Mesendoderm (in vitro differentiated cells): ENCODE measurements at regions not wholly inside any gene's neighbourhood (a gene's known extent, or its start where the extent isn't known, plus 50 kb on each side); places are given as distances from the start of the nearest gene placed in this dataset.

Source experiments
- DNase-seq: peaks from one replicate; pipeline ENCODE4 v3.0.0; 2013
- H2AK5ac ChIP-seq: 2 replicates; pipeline ENCODE4 v1.6.1; 2013; ENCODE audit warnings: low read length, inconsistent platforms
- H2BK120ac ChIP-seq: 2 replicates; pipeline ENCODE4 v1.6.1; 2013; ENCODE audit warnings: low read depth, mild to moderate bottlenecking, low read length, moderate library complexity, mixed read lengths
- H2BK15ac ChIP-seq: replicated peaks from 2 replicates; pipeline ENCODE4 v1.6.1; 2013; ENCODE audit warnings: low read depth, mild to moderate bottlenecking, moderate library complexity
- H2BK5ac ChIP-seq: 2 replicates; pipeline ENCODE4 v1.6.1; 2013; ENCODE audit warnings: low read length, inconsistent platforms
- H3K18ac ChIP-seq: 2 replicates; pipeline ENCODE4 v1.6.1; 2013; ENCODE audit warnings: mild to moderate bottlenecking, low read length, mixed read lengths
- H3K23ac ChIP-seq: one replicate; pipeline ENCODE4 v1.6.1; 2013; ENCODE audit warnings: low read length
- H3K27ac ChIP-seq: 2 replicates; pipeline ENCODE4 v1.5.1; 2013; ENCODE audit warnings: low read depth, mild to moderate bottlenecking, inconsistent platforms, low read length, moderate library complexity
- H3K27me3 ChIP-seq: 2 replicates; pipeline ENCODE4 v1.6.1; 2013; ENCODE audit warnings: low read length, control low read depth, mild to moderate bottlenecking, inconsistent platforms; ENCODE audit not compliant: insufficient read depth, poor library complexity
- H3K36me3 ChIP-seq: 2 replicates; pipeline ENCODE4 v1.6.1; 2013; ENCODE audit warnings: low read length, inconsistent platforms; ENCODE audit not compliant: control insufficient read depth, insufficient read depth
- H3K4ac ChIP-seq: one replicate; pipeline ENCODE4 v1.6.1; 2013; ENCODE audit warnings: low read depth, mild to moderate bottlenecking, low read length, moderate library complexity
- H3K4me1 ChIP-seq: 2 replicates; pipeline ENCODE4 v1.6.1; 2013; ENCODE audit warnings: low read depth, low read length, inconsistent platforms; ENCODE audit not compliant: control insufficient read depth
- H3K4me2 ChIP-seq: 2 replicates; pipeline ENCODE4 v1.6.1; 2013; ENCODE audit warnings: low read length
- H3K4me3 ChIP-seq: 2 replicates; pipeline ENCODE4 v1.5.1; 2013; ENCODE audit warnings: mild to moderate bottlenecking, low read length
- H3K56ac ChIP-seq: one replicate; pipeline ENCODE4 v1.6.1; 2013; ENCODE audit warnings: low read length
- H3K79me1 ChIP-seq: 2 replicates; pipeline ENCODE4 v1.6.1; 2013; ENCODE audit warnings: low read length, inconsistent platforms
- H3K79me2 ChIP-seq: 2 replicates; pipeline ENCODE4 v1.6.1; 2013; ENCODE audit warnings: mild to moderate bottlenecking, low read length; ENCODE audit not compliant: control insufficient read depth, insufficient read depth
- H3K9ac ChIP-seq: 2 replicates; pipeline ENCODE4 v1.6.1; 2013; ENCODE audit warnings: low read length, inconsistent platforms
- H4K5ac ChIP-seq: one replicate; pipeline ENCODE4 v1.6.1; 2013; ENCODE audit warnings: low read length
- H4K8ac ChIP-seq: one replicate; pipeline ENCODE4 v1.6.1; 2013; ENCODE audit warnings: low read depth, mild to moderate bottlenecking, control low read depth, low read length, moderate library complexity
- WGBS: extraction: QIAGEN DNeasy Blood & Tissue Kit; methylation state at CpG from one replicate; pipeline ENCODE4 v1.1.7; 2013; ENCODE audit warnings: low lambda C conversion rate, missing lambda C conversion rate; ENCODE audit not compliant: insufficient coverage; ENCODE audit errors: extremely low coverage; 5-methylcytosine and 5-hydroxymethylcytosine counted together

DNA sequence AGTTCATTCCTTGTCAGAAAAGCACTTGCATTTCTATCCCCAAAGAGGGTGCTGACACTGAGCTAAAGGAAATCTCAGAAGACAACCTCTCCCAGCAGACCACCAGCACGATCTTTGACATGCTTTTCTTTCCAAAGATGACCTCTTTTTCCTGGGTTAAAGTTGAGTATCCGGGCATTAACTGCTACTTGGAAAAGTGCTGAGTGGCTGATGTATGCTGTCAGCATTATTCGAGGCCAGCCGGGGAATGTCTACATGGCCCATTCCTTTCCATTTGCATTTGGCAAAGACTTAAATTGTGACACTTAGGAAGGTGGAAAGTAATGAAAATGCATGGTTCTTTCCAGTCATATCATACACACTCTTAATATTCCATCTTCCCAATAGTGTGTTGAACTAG, 90.6 kb upstream of the SKAP2 start:
- no peak overlapping the region for H2BK5ac ChIP-seq
- no peak overlapping the region for H3K4ac ChIP-seq

DNA sequence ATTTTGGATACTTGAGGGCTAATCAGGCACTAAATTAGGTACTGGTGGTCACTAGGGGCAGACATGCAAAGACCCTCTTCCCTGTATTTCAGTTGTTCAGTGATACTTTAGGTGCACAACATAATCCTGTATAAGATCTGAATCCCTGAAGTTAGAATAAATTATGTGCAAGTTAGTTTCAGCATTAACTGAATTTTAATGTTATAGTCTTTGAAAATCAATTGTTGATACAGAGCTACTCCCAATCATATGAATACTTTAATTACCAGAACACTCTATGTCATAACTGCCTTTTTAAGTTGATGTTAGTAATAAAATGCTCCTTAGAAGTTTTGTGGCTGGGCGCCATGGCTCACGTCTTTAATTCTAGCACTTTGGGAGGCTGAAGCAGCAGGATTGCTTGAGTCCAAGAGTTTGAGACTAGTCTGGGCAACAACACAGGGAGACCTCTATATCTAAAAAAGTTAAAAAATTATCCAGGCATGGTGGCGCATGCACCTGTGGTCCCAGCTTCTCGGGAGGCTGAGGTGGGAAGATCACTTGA, 87.1 kb upstream of the SKAP2 start:
- H3K79me2 ChIP-seq: no peaks in the 10 kb centered on the region
- no CpG with 5 or more reads among the region's 4 CpGs for WGBS
- no peak overlapping the region for H2BK5ac ChIP-seq
- H3K18ac ChIP-seq: no peak overlapping the region
- no peak overlapping the region for H3K23ac ChIP-seq
- no peak overlapping the region for H4K8ac ChIP-seq
- no peaks in the 10 kb centered on the region for H3K27me3 ChIP-seq
- H3K4me3 ChIP-seq: no peak overlapping the region
- H3K4ac ChIP-seq: no peak overlapping the region
- H4K5ac ChIP-seq: no peak overlapping the region
- H3K79me1 ChIP-seq: no peaks in the 10 kb centered on the region
- no peak overlapping the region for H3K27ac ChIP-seq
- peaks cover 3% of the 10 kb centered on the region for H3K4me1 ChIP-seq
- H3K4me2 ChIP-seq: no peak overlapping the region
- no peak overlapping the region for H3K56ac ChIP-seq
- no peak overlapping the region for H2BK15ac ChIP-seq
- no peaks in the 10 kb centered on the region for H3K36me3 ChIP-seq
- no peak overlapping the region for H2AK5ac ChIP-seq
- DNase-seq: no peak
- peak overlapping the region; percentile 45 for H2BK120ac ChIP-seq
- H3K9ac ChIP-seq: no peak overlapping the region

More for the DNA sequence above, 90.6 kb upstream of the SKAP2 start:
- no peak overlapping the region for H3K27ac ChIP-seq
- H3K79me2 ChIP-seq: no peaks in the 10 kb centered on the region
- no peak overlapping the region for H2AK5ac ChIP-seq
- no peak overlapping the region for H3K18ac ChIP-seq
- no peak overlapping the region for H2BK15ac ChIP-seq
- H3K4me3 ChIP-seq: no peak overlapping the region
- H3K27me3 ChIP-seq: no peaks in the 10 kb centered on the region
- H3K4me2 ChIP-seq: no peak overlapping the region
- no peak overlapping the region for H3K23ac ChIP-seq
- H4K8ac ChIP-seq: no peak overlapping the region
- H3K56ac ChIP-seq: no peak overlapping the region
- H3K36me3 ChIP-seq: no peaks in the 10 kb centered on the region
- H3K4me1 ChIP-seq: no peaks in the 10 kb centered on the region
- no peak overlapping the region for H2BK120ac ChIP-seq
- H3K9ac ChIP-seq: no peak overlapping the region
- WGBS: no CpG with 5 or more reads among the region's 4 CpGs
- no peaks in the 10 kb centered on the region for H3K79me1 ChIP-seq
- H4K5ac ChIP-seq: no peak overlapping the region
- DNase-seq: peak; percentile 14

- Histone ChIP-seq H3K4me1 (peaks cover 3% of the 10 kb centered on the region), H3K4me3 (no peak overlapping the region), H2BK120ac (no peak overlapping the region), H3K4me2 (no peak overlapping the region), H3K4ac (no peak overlapping the region), H3K27ac (no peak overlapping the region), H3K56ac (no peak overlapping the region), H3K9ac (no peak overlapping the region), H4K5ac (no peak overlapping the region), H2BK5ac (no peak overlapping the region), H3K23ac (no peak overlapping the region), H3K36me3 (no peaks in the 10 kb centered on the region), H2BK15ac (no peak overlapping the region), H2AK5ac (no peak overlapping the region), H4K8ac (no peak overlapping the region), H3K79me1 (no peaks in the 10 kb centered on the region), H3K27me3 (no peaks in the 10 kb centered on the region), H3K79me2 (no peaks in the 10 kb centered on the region), H3K18ac (no peak overlapping the region)
- no CpG with 5 or more reads among the region's 2 CpGs for WGBS
- no peak for DNase-seq
Observed at GRCh38 chr7:26950889-26951288, 86.5 kb upstream of the SKAP2 start.

GRCh38 chr7:26949319-26949718, 84.9 kb upstream of the SKAP2 start:
- H3K56ac ChIP-seq: no peak overlapping the region
- H2BK15ac ChIP-seq: no peak overlapping the region
- no peak overlapping the region for H3K27ac ChIP-seq
- no peak overlapping the region for H3K9ac ChIP-seq
- H3K4me2 ChIP-seq: no peak overlapping the region
- no peak overlapping the region for H2BK5ac ChIP-seq
- H3K18ac ChIP-seq: no peak overlapping the region
- no CpG with 5 or more reads among the region's 1 CpG for WGBS
- no peaks in the 10 kb centered on the region for H3K79me2 ChIP-seq
- no peak overlapping the region for H2AK5ac ChIP-seq
- DNase-seq: peak; percentile 74
- H3K36me3 ChIP-seq: no peaks in the 10 kb centered on the region
- H3K4ac ChIP-seq: no peak overlapping the region
- no peak overlapping the region for H4K8ac ChIP-seq
- H3K4me1 ChIP-seq: peaks cover 6% of the 10 kb centered on the region
- H2BK120ac ChIP-seq: no peak overlapping the region
- no peaks in the 10 kb centered on the region for H3K79me1 ChIP-seq
- H4K5ac ChIP-seq: no peak overlapping the region
- H3K23ac ChIP-seq: no peak overlapping the region
- H3K4me3 ChIP-seq: no peak overlapping the region
- H3K27me3 ChIP-seq: no peaks in the 10 kb centered on the region

GRCh38 chr7:26948617-26949118, 84.3 kb upstream of the SKAP2 start:
- no CpG with 5 or more reads among the region's 1 CpG for WGBS
- H3K4me2 ChIP-seq: no peak overlapping the region
- no peak overlapping the region for H4K8ac ChIP-seq
- H3K27me3 ChIP-seq: no peaks in the 10 kb centered on the region
- H4K5ac ChIP-seq: no peak overlapping the region
- H3K36me3 ChIP-seq: no peaks in the 10 kb centered on the region
- no peaks in the 10 kb centered on the region for H3K79me2 ChIP-seq
- peak overlapping the region; percentile 62 for H3K27ac ChIP-seq
- H3K4me1 ChIP-seq: peaks cover 6% of the 10 kb centered on the region
- DNase-seq: peak; percentile 90
- H3K18ac ChIP-seq: no peak overlapping the region
- H3K4ac ChIP-seq: no peak overlapping the region
- no peak overlapping the region for H2AK5ac ChIP-seq
- no peak overlapping the region for H3K9ac ChIP-seq
- H3K4me3 ChIP-seq: no peak overlapping the region
- H3K79me1 ChIP-seq: no peaks in the 10 kb centered on the region
- H2BK120ac ChIP-seq: no peak overlapping the region
- H2BK15ac ChIP-seq: no peak overlapping the region
- no peak overlapping the region for H2BK5ac ChIP-seq
- peak overlapping the region; percentile 17 for H3K56ac ChIP-seq
- H3K23ac ChIP-seq: no peak overlapping the region
